ENCODE measurements at regions not wholly inside any gene's neighbourhood (a gene's known extent, or its start where the extent isn't known, plus 50 kb on each side); places are given as distances from the start of the nearest gene placed in this dataset.
"Not testable (repeated sequence)": the region's sequence is repeated elsewhere in the genome, so short reads cannot be mapped to it uniquely, and the experiment has no call there.

DNA sequence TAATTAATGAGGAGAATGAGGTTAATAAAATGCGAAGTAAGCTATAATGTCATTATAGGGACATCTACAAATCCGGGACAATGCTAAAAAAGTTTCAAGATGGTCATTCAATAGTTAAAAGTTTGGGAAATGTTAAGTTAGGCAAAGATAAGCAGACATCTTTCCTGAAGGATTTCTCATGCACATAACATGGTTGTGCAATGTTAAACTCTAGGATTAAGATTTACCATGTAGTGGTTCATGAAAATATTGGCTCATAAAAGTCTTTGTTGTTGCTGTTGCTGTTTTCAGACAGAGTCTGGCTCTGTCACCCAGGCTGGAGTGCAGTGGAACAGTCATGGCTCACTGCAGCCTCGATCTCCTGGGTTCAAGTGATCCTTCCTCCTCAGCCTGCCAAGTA lies 751.5 kb upstream of the CCDC179 start:
- Histone ChIP-seq H3K4me3 (no peak overlapping the region), H3K36me3 (no peaks in the 10 kb centered on the region), H3K4me1 (ENCODE audit: low read depth) (no peaks in the 10 kb centered on the region), H3K9me3 (ENCODE audit: low read depth) (no peaks in the 10 kb centered on the region), H3K27me3 (no peaks in the 10 kb centered on the region), H3K27ac (no peak overlapping the region)
- DNase-seq (ENCODE audit: low read depth in 1 of 2, low spot score in 1 of 2): no peak
- TF ChIP-seq, protein P1, sequence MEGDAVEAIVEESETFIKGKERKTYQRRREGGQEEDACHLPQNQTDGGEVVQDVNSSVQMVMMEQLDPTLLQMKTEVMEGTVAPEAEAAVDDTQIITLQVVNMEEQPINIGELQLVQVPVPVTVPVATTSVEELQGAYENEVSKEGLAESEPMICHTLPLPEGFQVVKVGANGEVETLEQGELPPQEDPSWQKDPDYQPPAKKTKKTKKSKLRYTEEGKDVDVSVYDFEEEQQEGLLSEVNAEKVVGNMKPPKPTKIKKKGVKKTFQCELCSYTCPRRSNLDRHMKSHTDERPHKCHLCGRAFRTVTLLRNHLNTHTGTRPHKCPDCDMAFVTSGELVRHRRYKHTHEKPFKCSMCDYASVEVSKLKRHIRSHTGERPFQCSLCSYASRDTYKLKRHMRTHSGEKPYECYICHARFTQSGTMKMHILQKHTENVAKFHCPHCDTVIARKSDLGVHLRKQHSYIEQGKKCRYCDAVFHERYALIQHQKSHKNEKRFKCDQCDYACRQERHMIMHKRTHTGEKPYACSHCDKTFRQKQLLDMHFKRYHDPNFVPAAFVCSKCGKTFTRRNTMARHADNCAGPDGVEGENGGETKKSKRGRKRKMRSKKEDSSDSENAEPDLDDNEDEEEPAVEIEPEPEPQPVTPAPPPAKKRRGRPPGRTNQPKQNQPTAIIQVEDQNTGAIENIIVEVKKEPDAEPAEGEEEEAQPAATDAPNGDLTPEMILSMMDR (IDR thresholded peaks at IDR 0.05; ENCODE audit: low read depth, low read length): no peak

DNA sequence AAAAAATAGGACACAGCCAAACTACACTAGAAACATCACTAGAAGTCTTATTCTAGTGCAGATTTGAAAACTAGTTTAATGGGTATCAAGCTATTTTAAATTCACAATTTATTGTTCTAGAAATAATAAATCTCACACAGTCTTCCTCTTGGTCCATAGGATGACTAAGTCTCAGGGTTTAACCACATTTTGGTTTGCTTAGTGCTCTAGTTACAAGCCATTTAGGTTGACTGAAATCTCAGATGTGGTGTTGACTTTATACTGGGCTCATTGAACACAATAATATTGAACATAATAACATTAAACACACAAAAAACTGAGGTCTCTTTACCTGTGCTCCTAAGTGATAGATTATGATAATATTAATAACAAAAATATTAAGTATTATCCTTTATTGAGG lies 760.3 kb upstream of the CCDC179 start:
- Histone ChIP-seq H3K4me3 (no peak overlapping the region), H3K9me3 (ENCODE audit: low read depth) (no peaks in the 10 kb centered on the region), H3K4me1 (ENCODE audit: low read depth) (no peaks in the 10 kb centered on the region), H3K36me3 (no peaks in the 10 kb centered on the region), H3K27ac (no peak overlapping the region), H3K27me3 (no peaks in the 10 kb centered on the region)
- no peak for DNase-seq (ENCODE audit: low read depth in 1 of 2, low spot score in 1 of 2)
- TF ChIP-seq, protein P1 (IDR thresholded peaks at IDR 0.05; ENCODE audit: low read depth, low read length): no peak

DNA sequence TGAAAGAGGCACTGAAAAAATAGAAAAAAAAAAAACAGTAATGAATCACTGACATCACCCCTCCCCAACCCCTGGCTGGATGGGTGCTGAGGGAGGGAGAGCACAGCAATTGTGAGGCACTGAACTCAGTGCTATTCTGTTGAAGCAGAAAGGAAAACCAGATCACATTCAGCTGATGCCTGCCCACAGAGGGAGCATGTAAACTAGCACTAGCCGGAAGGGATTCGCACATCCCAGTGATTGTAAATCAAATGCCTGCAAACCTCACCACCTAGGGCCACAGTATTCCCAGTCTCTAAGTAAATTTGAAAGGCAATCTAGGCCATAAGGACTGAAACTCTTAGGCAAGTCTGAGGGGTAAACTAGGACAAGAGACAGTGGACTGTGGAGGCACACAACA lies 772.0 kb upstream of the CCDC179 start:
- TF ChIP-seq, protein P1 (IDR thresholded peaks at IDR 0.05; ENCODE audit: low read depth, low read length): no peak
- Histone ChIP-seq H3K27me3 (no peaks in the 10 kb centered on the region), H3K36me3 (no peaks in the 10 kb centered on the region), H3K27ac (no peak overlapping the region), H3K4me1 (ENCODE audit: low read depth) (no peaks in the 10 kb centered on the region), H3K9me3 (ENCODE audit: low read depth) (no peaks in the 10 kb centered on the region), H3K4me3 (no peak overlapping the region)
- no peak for DNase-seq (ENCODE audit: low read depth in 1 of 2, low spot score in 1 of 2)

- no peak for DNase-seq (ENCODE audit: low read depth in 1 of 2, low spot score in 1 of 2)
- TF ChIP-seq, protein P1 (IDR thresholded peaks at IDR 0.05; ENCODE audit: low read depth, low read length): no peak
- no peak overlapping the region for H3K27ac ChIP-seq
- H3K27me3 ChIP-seq: no peaks in the 10 kb centered on the region
- H3K4me1 ChIP-seq (ENCODE audit: low read depth): no peaks in the 10 kb centered on the region
- no peaks in the 10 kb centered on the region for H3K36me3 ChIP-seq
- H3K4me3 ChIP-seq: no peak overlapping the region
- no peaks in the 10 kb centered on the region for H3K9me3 ChIP-seq (ENCODE audit: low read depth)
Observed at GRCh38 chr11:23644443-23644842, 784.2 kb upstream of the CCDC179 start.

- not testable (repeated sequence) for H3K27ac ChIP-seq; H3K4me1 ChIP-seq (ENCODE audit: low read depth); H3K9me3 ChIP-seq (ENCODE audit: low read depth); H3K36me3 ChIP-seq; H3K4me3 ChIP-seq; H3K27me3 ChIP-seq; DNase-seq (ENCODE audit: low read depth in 1 of 2, low spot score in 1 of 2)
Observed at GRCh38 chr11:23652336-23652735, 792.1 kb upstream of the CCDC179 start.

DNA sequence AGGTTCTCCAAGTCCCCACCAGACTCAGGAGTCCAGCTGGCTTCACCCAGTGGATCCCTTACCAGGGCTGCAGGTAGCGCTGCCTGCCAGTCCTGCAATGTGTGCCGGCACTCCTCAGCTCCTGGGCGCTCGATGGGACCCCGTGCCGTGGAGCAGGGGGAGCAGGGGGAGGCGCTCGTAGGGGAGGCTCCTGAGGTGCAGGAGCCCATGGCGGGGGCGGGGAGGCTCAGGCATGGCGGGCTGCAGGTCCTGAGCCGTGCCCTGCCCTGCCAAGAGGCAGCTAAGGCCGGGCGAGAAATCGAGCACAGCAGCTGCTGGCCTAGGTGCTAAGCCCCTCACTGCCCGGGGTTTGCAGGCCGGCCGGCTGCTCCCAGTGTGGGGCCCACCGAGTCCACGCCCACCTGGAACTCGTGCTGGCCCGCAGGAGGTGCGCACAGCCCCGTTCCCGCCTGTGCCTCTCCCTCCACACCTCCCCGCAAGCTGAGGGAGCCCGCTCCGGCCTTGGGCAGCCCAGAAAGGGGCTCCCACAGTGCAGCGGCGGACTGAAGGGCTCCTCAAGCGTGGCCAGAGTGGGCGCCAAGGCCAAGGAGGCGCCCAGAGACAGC lies 792.9 kb upstream of the CCDC179 start:
- Histone ChIP-seq H3K4me1 (ENCODE audit: low read depth) (no peaks in the 10 kb centered on the region), H3K27me3 (no peaks in the 10 kb centered on the region), H3K27ac (no peak overlapping the region), H3K4me3 (no peak overlapping the region), H3K36me3 (no peaks in the 10 kb centered on the region), H3K9me3 (ENCODE audit: low read depth) (no peaks in the 10 kb centered on the region)
- TF ChIP-seq, protein P1 (IDR thresholded peaks at IDR 0.05; ENCODE audit: low read depth, low read length): no peak
- no peak for DNase-seq (ENCODE audit: low read depth in 1 of 2, low spot score in 1 of 2)

All from cardiac muscle cell (in vitro differentiated cells and primary cell).